Stimulated activated CD4-positive, alpha-beta T cell treated with anti-CD3 and anti-CD28 coated beads, Interleukin-1b, Interleukin-23, amount 100 ng/mL, for 1 hour (primary cell): ENCODE measurements at regions not wholly inside any gene's neighbourhood (a gene's known extent, or its start where the extent isn't known, plus 50 kb on each side); places are given as distances from the start of the nearest gene placed in this dataset.

Source experiments
- DNase-seq, 2 donors: peaks; one replicate each; pipeline ENCODE4 v3.0.0-alpha.2; 2020; ENCODE audit warnings: low read depth in 2 of 2

- DNase-seq = no peak
Observed at GRCh38 chr10:131751827-131752775, 148.7 kb upstream of the PPP2R2D start.

- DNase-seq = no peak
Observed at GRCh38 chr10:131753336-131753735, 147.5 kb upstream of the PPP2R2D start.

- no peak for DNase-seq
Observed at GRCh38 chr10:131755200-131755599, 145.6 kb upstream of the PPP2R2D start.

GRCh38 chr10:131757285-131758058 lies 143.3 kb upstream of the PPP2R2D start:
- no peak for DNase-seq

- DNase-seq = no peak
Observed at GRCh38 chr10:131758062-131758938, 142.5 kb upstream of the PPP2R2D start.

- DNase-seq = no peak
Observed at GRCh38 chr10:131758939-131759301, 141.9 kb upstream of the PPP2R2D start.

- no peak for DNase-seq
Observed at GRCh38 chr10:131759347-131759746, 141.5 kb upstream of the PPP2R2D start.

- no peak for DNase-seq
Observed at GRCh38 chr10:131760416-131761166, 140.2 kb upstream of the PPP2R2D start.

GRCh38 chr10:131762789-131763696 lies 137.8 kb upstream of the PPP2R2D start:
- DNase-seq = no peak

- no peak for DNase-seq
Observed at GRCh38 chr10:131764929-131765328, 135.9 kb upstream of the PPP2R2D start.

GRCh38 chr10:131766096-131766495 lies 134.7 kb upstream of the PPP2R2D start:
- no peak for DNase-seq

- DNase-seq = no peak
Observed at GRCh38 chr10:131767716-131768115, 133.1 kb upstream of the PPP2R2D start.

GRCh38 chr10:131769571-131770410 lies 131.0 kb upstream of the PPP2R2D start:
- no peak for DNase-seq

GRCh38 chr10:131770946-131771633 lies 129.7 kb upstream of the PPP2R2D start:
- DNase-seq = no peak

- DNase-seq = no peak
Observed at GRCh38 chr10:131771634-131772358, 129.0 kb upstream of the PPP2R2D start.

- no peak for DNase-seq
Observed at GRCh38 chr10:131772441-131772840, 128.4 kb upstream of the PPP2R2D start.

GRCh38 chr10:131773370-131774343 lies 127.2 kb upstream of the PPP2R2D start:
- DNase-seq = no peak
